ENCODE measurements at regions not wholly inside any gene's neighbourhood (a gene's known extent, or its start where the extent isn't known, plus 50 kb on each side); places are given as distances from the start of the nearest gene placed in this dataset.

DNA sequence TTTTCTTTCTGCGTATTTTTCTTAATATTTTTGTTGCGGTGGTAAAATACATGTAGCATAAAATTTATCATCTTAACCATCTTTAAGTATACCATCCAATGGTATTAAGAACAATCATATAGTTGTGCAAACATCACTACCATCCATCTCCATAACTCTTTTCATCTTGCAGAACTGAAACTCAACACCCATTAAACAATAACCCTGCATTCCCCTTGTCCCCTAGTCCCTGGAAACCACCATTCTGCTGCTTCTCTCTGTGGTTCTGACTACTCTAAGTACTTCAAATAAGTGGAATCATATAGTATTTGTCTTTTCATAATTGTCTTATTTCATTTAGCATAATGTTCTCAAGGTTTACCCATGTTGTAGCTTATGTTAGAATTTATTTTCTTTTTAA lies 67.3 kb upstream of the EOMES start (continued):
- TF ChIP-seq, protein P1, sequence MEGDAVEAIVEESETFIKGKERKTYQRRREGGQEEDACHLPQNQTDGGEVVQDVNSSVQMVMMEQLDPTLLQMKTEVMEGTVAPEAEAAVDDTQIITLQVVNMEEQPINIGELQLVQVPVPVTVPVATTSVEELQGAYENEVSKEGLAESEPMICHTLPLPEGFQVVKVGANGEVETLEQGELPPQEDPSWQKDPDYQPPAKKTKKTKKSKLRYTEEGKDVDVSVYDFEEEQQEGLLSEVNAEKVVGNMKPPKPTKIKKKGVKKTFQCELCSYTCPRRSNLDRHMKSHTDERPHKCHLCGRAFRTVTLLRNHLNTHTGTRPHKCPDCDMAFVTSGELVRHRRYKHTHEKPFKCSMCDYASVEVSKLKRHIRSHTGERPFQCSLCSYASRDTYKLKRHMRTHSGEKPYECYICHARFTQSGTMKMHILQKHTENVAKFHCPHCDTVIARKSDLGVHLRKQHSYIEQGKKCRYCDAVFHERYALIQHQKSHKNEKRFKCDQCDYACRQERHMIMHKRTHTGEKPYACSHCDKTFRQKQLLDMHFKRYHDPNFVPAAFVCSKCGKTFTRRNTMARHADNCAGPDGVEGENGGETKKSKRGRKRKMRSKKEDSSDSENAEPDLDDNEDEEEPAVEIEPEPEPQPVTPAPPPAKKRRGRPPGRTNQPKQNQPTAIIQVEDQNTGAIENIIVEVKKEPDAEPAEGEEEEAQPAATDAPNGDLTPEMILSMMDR (IDR thresholded peaks at IDR 0.05; ENCODE audit: low read depth, low read length, missing input control) = no peak
- TF ChIP-seq FOXA1 (IDR thresholded peaks at IDR 0.05) = no peak
- TF ChIP-seq EGR1 (IDR thresholded peaks at IDR 0.05; ENCODE audit: low read depth in 2 of 2) = no peak
- TF ChIP-seq, protein P2, sequence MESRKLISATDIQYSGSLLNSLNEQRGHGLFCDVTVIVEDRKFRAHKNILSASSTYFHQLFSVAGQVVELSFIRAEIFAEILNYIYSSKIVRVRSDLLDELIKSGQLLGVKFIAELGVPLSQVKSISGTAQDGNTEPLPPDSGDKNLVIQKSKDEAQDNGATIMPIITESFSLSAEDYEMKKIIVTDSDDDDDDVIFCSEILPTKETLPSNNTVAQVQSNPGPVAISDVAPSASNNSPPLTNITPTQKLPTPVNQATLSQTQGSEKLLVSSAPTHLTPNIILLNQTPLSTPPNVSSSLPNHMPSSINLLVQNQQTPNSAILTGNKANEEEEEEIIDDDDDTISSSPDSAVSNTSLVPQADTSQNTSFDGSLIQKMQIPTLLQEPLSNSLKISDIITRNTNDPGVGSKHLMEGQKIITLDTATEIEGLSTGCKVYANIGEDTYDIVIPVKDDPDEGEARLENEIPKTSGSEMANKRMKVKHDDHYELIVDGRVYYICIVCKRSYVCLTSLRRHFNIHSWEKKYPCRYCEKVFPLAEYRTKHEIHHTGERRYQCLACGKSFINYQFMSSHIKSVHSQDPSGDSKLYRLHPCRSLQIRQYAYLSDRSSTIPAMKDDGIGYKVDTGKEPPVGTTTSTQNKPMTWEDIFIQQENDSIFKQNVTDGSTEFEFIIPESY (IDR thresholded peaks at IDR 0.05) = no peak
- TF ChIP-seq, protein P3, sequence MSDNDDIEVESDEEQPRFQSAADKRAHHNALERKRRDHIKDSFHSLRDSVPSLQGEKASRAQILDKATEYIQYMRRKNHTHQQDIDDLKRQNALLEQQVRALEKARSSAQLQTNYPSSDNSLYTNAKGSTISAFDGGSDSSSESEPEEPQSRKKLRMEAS (IDR thresholded peaks at IDR 0.05) = no peak

DNA sequence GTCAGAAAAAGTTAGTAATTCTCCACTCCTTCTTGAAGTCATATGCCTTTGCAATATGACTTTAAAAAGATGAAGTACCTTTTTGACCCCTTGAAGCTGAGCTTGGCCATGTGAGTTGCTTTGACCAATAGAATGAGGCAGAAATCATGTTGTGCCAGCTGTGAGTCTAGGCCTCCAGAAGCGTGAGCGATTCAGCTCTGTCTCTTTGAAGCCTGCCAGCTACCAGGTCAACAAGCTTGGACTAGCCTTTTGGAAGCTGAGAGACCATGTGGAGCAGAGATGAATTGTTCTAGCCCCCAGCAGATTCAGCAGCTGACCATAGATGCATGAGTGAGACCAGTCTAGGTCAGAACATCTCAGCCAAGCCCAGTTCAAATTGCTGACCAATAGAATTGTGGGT lies 69.8 kb upstream of the EOMES start:
- no peak for DNase-seq (ENCODE audit: low spot score)
- Histone ChIP-seq H3K4me3 (ENCODE audit: low read depth in 1 of 3, low read length in 3 of 3) (no peak overlapping the region), H3K4me1 (ENCODE audit: control insufficient read depth in 4 of 4, insufficient read depth in 4 of 4, low read length in 3 of 4) (no peaks in the 10 kb centered on the region), H3K27me3 (ENCODE audit: control insufficient read depth in 4 of 4, insufficient read depth in 4 of 4, low read length in 3 of 4) (peaks cover 0 to 3% (median 0%) of the 10 kb centered on the region in 4 donors), H3K36me3 (ENCODE audit: control insufficient read depth in 4 of 4, insufficient read depth in 3 of 4, low read depth in 1 of 4, low read length in 3 of 4) (no peaks in the 10 kb centered on the region), H3K9ac (ENCODE audit: low read depth in 1 of 2, low read length in 2 of 2) (no peak overlapping the region), H3K9me3 (ENCODE audit: control insufficient read depth in 4 of 4, low read length in 3 of 4) (no peaks in the 10 kb centered on the region), H3K27ac (ENCODE audit: low read depth in 1 of 2, low read length in 2 of 2) (no peak overlapping the region)
- WGBS = 93% methylated on average over 2 of the region's 2 CpGs
- TF ChIP-seq TAF1 (conservative IDR thresholded peaks at IDR 0.05) (no peak), RAD21 (IDR thresholded peaks at IDR 0.05) (no peak), FOXA2 (IDR thresholded peaks at IDR 0.05) (no peak), EGR1 (IDR thresholded peaks at IDR 0.05; ENCODE audit: low read depth in 2 of 2) (no peak)
- TF ChIP-seq, protein P1 (IDR thresholded peaks at IDR 0.05; ENCODE audit: low read depth, low read length, missing input control) = no peak
- TF ChIP-seq, protein P4, sequence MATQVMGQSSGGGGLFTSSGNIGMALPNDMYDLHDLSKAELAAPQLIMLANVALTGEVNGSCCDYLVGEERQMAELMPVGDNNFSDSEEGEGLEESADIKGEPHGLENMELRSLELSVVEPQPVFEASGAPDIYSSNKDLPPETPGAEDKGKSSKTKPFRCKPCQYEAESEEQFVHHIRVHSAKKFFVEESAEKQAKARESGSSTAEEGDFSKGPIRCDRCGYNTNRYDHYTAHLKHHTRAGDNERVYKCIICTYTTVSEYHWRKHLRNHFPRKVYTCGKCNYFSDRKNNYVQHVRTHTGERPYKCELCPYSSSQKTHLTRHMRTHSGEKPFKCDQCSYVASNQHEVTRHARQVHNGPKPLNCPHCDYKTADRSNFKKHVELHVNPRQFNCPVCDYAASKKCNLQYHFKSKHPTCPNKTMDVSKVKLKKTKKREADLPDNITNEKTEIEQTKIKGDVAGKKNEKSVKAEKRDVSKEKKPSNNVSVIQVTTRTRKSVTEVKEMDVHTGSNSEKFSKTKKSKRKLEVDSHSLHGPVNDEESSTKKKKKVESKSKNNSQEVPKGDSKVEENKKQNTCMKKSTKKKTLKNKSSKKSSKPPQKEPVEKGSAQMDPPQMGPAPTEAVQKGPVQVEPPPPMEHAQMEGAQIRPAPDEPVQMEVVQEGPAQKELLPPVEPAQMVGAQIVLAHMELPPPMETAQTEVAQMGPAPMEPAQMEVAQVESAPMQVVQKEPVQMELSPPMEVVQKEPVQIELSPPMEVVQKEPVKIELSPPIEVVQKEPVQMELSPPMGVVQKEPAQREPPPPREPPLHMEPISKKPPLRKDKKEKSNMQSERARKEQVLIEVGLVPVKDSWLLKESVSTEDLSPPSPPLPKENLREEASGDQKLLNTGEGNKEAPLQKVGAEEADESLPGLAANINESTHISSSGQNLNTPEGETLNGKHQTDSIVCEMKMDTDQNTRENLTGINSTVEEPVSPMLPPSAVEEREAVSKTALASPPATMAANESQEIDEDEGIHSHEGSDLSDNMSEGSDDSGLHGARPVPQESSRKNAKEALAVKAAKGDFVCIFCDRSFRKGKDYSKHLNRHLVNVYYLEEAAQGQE (IDR thresholded peaks at IDR 0.05) = no peak
- TF ChIP-seq, protein P2 (IDR thresholded peaks at IDR 0.05) = no peak
